Neuronal stem cell (in vitro differentiated cells): ENCODE measurements at regions not wholly inside any gene's neighbourhood (a gene's known extent, or its start where the extent isn't known, plus 50 kb on each side); places are given as distances from the start of the nearest gene placed in this dataset.
A peak's percentile ranks its signal among the peaks of the same experiment; 100 is the strongest.

ENCODE experiments used
- DNase-seq: peaks from one replicate; pipeline ENCODE4 v3.0.0-alpha.2; 2013; ENCODE audit warnings: low spot score
- H2AFZ ChIP-seq: one replicate; pipeline ENCODE4 v1.6.1; 2013; ENCODE audit warnings: mild to moderate bottlenecking, low read length, inconsistent platforms
- H2AK5ac ChIP-seq: 2 replicates; pipeline ENCODE4 v1.6.1; 2013; ENCODE audit warnings: low read depth, mild to moderate bottlenecking, inconsistent platforms, low read length, moderate library complexity, mixed read lengths
- H2BK120ac ChIP-seq: 2 replicates; pipeline ENCODE4 v1.6.1; 2013; ENCODE audit warnings: low read depth, mild to moderate bottlenecking, inconsistent platforms, low read length, moderate library complexity, mixed read lengths
- H2BK12ac ChIP-seq: one replicate; pipeline ENCODE4 v1.6.1; 2013; ENCODE audit warnings: low read length, inconsistent platforms
- H2BK15ac ChIP-seq: 2 replicates; pipeline ENCODE4 v1.6.1; 2013; ENCODE audit warnings: mild to moderate bottlenecking, low read length, inconsistent platforms, mixed read lengths
- H2BK5ac ChIP-seq: one replicate; pipeline ENCODE4 v1.6.1; 2013; ENCODE audit warnings: inconsistent platforms, mild to moderate bottlenecking, low read length, moderate library complexity
- H3K14ac ChIP-seq: one replicate; pipeline ENCODE4 v1.6.1; 2013; ENCODE audit warnings: low read length, inconsistent platforms
- H3K18ac ChIP-seq: 2 replicates; pipeline ENCODE4 v1.6.1; 2013; ENCODE audit warnings: low read length, inconsistent platforms
- H3K23ac ChIP-seq: 2 replicates; pipeline ENCODE4 v1.6.1; 2013; ENCODE audit warnings: low read depth, mild to moderate bottlenecking, mixed read lengths, low read length, inconsistent platforms; ENCODE audit not compliant: poor library complexity
- H3K27ac ChIP-seq: replicated peaks from 3 replicates; pipeline ENCODE4 v1.5.1; 2013; ENCODE audit warnings: low read length, inconsistent platforms
- H3K27me3 ChIP-seq, 3 experiments: 2 replicates each; pipeline ENCODE4 v1.6.1; 2013; ENCODE audit warnings: low read length in 3 of 3, mild to moderate bottlenecking in 2 of 3, inconsistent platforms in 1 of 3, low read depth in 1 of 3, mixed read lengths in 1 of 3, moderate library complexity in 1 of 3; ENCODE audit not compliant: control insufficient read depth in 3 of 3, insufficient read depth in 3 of 3
- H3K36me3 ChIP-seq, 2 donors: replicated peaks in 1 of 2; 2 replicates each; pipeline ENCODE4 v1.6.1; 2013; ENCODE audit warnings: low read length in 2 of 2; ENCODE audit not compliant: control insufficient read depth in 2 of 2, insufficient read depth in 2 of 2
- H3K4ac ChIP-seq: 2 replicates; pipeline ENCODE4 v1.6.1; 2013; ENCODE audit warnings: inconsistent platforms, mild to moderate bottlenecking, low read length, moderate library complexity
- H3K4me1 ChIP-seq, 2 donors: 1 replicate in 1 of 2; 2 replicates in 1 of 2; pipeline ENCODE4 v1.6.1; 2013; ENCODE audit warnings: low read length in 2 of 2, low read depth in 1 of 2; ENCODE audit not compliant: control insufficient read depth in 2 of 2, insufficient read depth in 1 of 2
- H3K4me2 ChIP-seq: one replicate; pipeline ENCODE4 v1.6.1; 2013; ENCODE audit warnings: mild to moderate bottlenecking, low read length, inconsistent platforms; ENCODE audit not compliant: insufficient read depth, poor library complexity, severe bottlenecking
- H3K4me3 ChIP-seq, 2 donors: 2 replicates each; pipeline ENCODE4 v1.5.1; 2013; ENCODE audit warnings: low read length in 2 of 2, mild to moderate bottlenecking in 2 of 2, inconsistent platforms in 1 of 2, moderate library complexity in 1 of 2
- H3K79me1 ChIP-seq: one replicate; pipeline ENCODE4 v1.6.1; 2013; ENCODE audit warnings: low read depth, mild to moderate bottlenecking, inconsistent platforms, low read length, moderate library complexity
- H3K9ac ChIP-seq: one replicate; pipeline ENCODE4 v1.6.1; 2013; ENCODE audit warnings: mild to moderate bottlenecking, low read depth, low read length, inconsistent platforms; ENCODE audit not compliant: poor library complexity
- H3K9me3 ChIP-seq, 2 donors: replicated peaks in 1 of 2; 2 replicates each; pipeline versions ENCODE3 to v1.6.1; 2013; ENCODE audit warnings: low read length in 2 of 2, mild to moderate bottlenecking in 2 of 2, inconsistent platforms in 1 of 2, low read depth in 1 of 2, mixed read lengths in 1 of 2, moderate library complexity in 1 of 2; ENCODE audit not compliant: control insufficient read depth in 2 of 2, insufficient read depth in 1 of 2
- H4K8ac ChIP-seq: one replicate; pipeline ENCODE4 v1.6.1; 2013; ENCODE audit warnings: low read depth, mild to moderate bottlenecking, inconsistent platforms, low read length, moderate library complexity
- H4K91ac ChIP-seq: one replicate; pipeline ENCODE4 v1.6.1; 2013; ENCODE audit warnings: low read length, low read depth, mild to moderate bottlenecking, inconsistent platforms; ENCODE audit not compliant: poor library complexity
- WGBS, 2 donors: extraction: QIAGEN DNeasy Blood & Tissue Kit; methylation state at CpG; one replicate each; pipeline ENCODE4 v1.1.7; 2013; ENCODE audit warnings: missing lambda C conversion rate in 2 of 2, mixed read lengths in 1 of 2; ENCODE audit not compliant: insufficient read length in 2 of 2, insufficient replicate concordance in 1 of 2; ENCODE audit errors: extremely low coverage in 2 of 2; 5-methylcytosine and 5-hydroxymethylcytosine counted together

DNA sequence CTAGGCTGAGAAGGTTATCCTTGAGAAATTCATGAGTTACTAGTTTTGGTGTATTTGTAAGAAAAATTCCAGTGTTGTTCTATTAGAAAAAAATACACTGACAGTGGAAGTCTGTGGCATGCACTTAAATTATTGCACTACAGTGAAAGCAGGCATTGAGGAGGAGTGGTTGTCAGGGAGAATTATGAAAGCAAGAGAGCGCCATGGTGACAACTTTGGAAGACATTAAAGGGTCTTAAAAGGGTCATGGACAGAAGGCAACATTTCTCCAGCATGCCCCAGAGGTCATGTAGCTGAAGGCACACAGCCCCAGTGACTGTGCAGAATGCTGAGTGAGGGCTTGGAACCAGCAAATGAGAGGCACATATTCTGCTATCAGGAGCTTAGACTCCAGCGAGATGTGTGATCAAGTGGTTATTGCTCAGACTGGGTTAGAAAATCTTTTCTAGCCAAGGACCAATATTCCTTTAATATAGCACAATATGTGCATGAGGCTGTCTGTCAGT is 292.7 kb downstream of the OLFM4 start:
- no peak for DNase-seq
- Histone ChIP-seq H2BK15ac (no peak overlapping the region), H3K14ac (no peak overlapping the region), H4K8ac (no peak overlapping the region), H3K27ac (no peak overlapping the region), H3K4me2 (no peak overlapping the region), H2BK5ac (no peak overlapping the region), H3K9me3 (no peaks in the 10 kb centered on the region), H3K27me3 (no peaks in the 10 kb centered on the region), H3K79me1 (no peaks in the 10 kb centered on the region), H4K91ac (no peak overlapping the region), H2AFZ (peak overlapping the region; percentile 0), H2BK12ac (no peak overlapping the region), H3K36me3 (no peaks in the 10 kb centered on the region), H3K4ac (no peak overlapping the region), H2BK120ac (no peak overlapping the region), H3K18ac (no peak overlapping the region), H3K9ac (no peak overlapping the region), H3K23ac (no peak overlapping the region), H2AK5ac (no peak overlapping the region), H3K4me1 (peaks cover 0 to 19% of the 10 kb centered on the region in 2 donors), H3K4me3 (no peak overlapping the region)
- no CpG with 5 or more reads among the region's 2 CpGs for WGBS, 2 donors

DNA sequence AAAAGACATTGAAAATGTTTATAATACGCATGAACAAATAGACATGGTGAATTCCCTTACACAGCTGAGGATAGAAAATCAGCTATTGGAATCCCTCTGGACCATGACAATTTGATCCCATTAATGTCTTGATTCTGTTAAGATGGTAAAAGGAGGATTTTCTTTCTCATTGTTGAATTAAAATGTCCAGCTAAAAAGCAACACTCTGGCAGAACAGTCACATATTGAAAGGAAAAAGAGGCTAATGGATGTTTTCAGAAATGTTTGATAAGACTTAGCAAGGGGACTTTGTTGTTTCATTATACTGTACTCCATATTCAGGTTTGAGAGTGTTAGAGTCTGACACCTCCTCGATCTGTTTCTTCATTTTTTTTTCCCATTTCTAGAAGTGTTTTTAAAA is 296.0 kb downstream of the OLFM4 start:
- Histone ChIP-seq H3K14ac (no peak overlapping the region), H2BK12ac (no peak overlapping the region), H3K9ac (no peak overlapping the region), H4K8ac (no peak overlapping the region), H4K91ac (no peak overlapping the region), H3K27ac (no peak overlapping the region), H2BK120ac (no peak overlapping the region), H3K23ac (no peak overlapping the region), H3K79me1 (no peaks in the 10 kb centered on the region), H2AFZ (no peak overlapping the region), H3K9me3 (no peaks in the 10 kb centered on the region), H3K4me2 (no peak overlapping the region), H3K4ac (no peak overlapping the region), H2AK5ac (no peak overlapping the region), H3K4me3 (no peak overlapping the region), H3K4me1 (peaks cover 0 to 19% of the 10 kb centered on the region in 2 donors), H3K18ac (no peak overlapping the region), H2BK5ac (no peak overlapping the region), H2BK15ac (no peak overlapping the region), H3K27me3 (no peaks in the 10 kb centered on the region), H3K36me3 (no peaks in the 10 kb centered on the region)
- no peak for DNase-seq
- no CpG with 5 or more reads among the region's 2 CpGs for WGBS, 2 donors

DNA sequence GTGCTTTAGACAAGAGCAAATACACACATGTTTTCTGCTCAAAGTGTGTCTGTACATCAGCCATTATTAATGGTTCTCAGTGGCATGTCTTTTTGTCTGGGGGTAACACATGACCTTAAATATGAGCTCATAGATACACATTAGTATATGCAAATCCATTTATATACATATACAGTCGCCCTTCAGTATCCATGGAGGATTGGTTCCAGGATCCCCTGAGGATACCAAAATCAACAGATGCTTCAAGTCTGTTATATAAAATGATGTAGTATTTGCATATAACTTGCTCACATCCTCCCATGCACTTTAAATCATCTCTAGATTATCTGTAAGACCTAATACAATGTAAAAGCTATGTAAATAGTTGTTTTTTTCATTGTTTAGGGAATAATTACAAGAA is 298.1 kb downstream of the OLFM4 start:
- DNase-seq: no peak
- Histone ChIP-seq H3K4me1 (peaks cover 0 to 3% of the 10 kb centered on the region in 2 donors), H2BK12ac (no peak overlapping the region)

DNA sequence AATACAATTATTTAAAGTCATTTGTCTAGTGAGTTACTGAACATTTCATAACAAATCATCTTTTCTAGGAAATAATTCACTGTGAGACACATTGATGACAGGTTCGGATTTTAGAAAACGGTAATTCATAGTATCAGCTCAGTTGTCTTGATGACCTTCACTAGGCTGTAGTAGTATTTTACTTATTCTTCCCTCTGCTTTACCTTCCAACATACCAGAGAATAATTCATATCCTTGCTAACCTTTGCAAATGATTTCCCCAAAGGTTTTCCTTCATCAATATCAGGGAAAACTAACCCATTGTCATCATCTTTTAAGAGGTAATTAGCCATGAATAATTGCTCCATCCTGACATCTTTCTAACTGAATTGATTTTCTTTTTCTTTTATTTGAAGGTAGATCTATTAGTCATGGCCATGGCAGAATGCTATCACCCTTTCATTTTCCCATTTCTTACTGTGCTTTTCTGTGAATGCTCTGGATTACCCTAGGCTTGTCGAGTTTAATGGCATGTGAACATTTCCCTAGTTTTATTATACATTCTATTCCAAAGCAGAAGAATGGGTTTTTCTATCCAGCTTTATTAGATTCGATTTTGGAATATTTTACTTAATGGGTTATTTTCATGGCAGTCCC is 299.2 kb downstream of the OLFM4 start:
- no peak overlapping the region for H4K8ac ChIP-seq
- H2BK12ac ChIP-seq: no peak overlapping the region
- no peak overlapping the region for H2BK5ac ChIP-seq
- no peak for DNase-seq
- H3K9me3 ChIP-seq: no peaks in the 10 kb centered on the region
- no peak overlapping the region for H3K4me2 ChIP-seq
- no peak overlapping the region for H3K27ac ChIP-seq
- no peak overlapping the region for H3K14ac ChIP-seq
- H3K4me3 ChIP-seq: no peak overlapping the region
- H2AK5ac ChIP-seq: no peak overlapping the region
- H3K4me1 ChIP-seq: no peaks in the 10 kb centered on the region
- H3K4ac ChIP-seq: no peak overlapping the region
- H3K9ac ChIP-seq: no peak overlapping the region
- H3K36me3 ChIP-seq: no peaks in the 10 kb centered on the region
- H3K18ac ChIP-seq: no peak overlapping the region
- WGBS, 2 donors: no CpG with 5 or more reads among the region's 4 CpGs
- H2BK120ac ChIP-seq: no peak overlapping the region
- H2AFZ ChIP-seq: no peak overlapping the region
- no peaks in the 10 kb centered on the region for H3K27me3 ChIP-seq
- no peak overlapping the region for H2BK15ac ChIP-seq
- H3K23ac ChIP-seq: no peak overlapping the region
- H4K91ac ChIP-seq: no peak overlapping the region
- no peaks in the 10 kb centered on the region for H3K79me1 ChIP-seq

More for the DNA sequence above, 298.1 kb downstream of the OLFM4 start:
- H2BK15ac ChIP-seq: no peak overlapping the region
- H3K4me3 ChIP-seq: no peak overlapping the region
- no peak overlapping the region for H3K18ac ChIP-seq
- H3K9ac ChIP-seq: no peak overlapping the region
- no peak overlapping the region for H2BK120ac ChIP-seq
- no peak overlapping the region for H4K91ac ChIP-seq
- H3K79me1 ChIP-seq: no peaks in the 10 kb centered on the region
- H3K23ac ChIP-seq: no peak overlapping the region
- no peak overlapping the region for H2AK5ac ChIP-seq
- no peak overlapping the region for H2BK5ac ChIP-seq
- H3K4me2 ChIP-seq: no peak overlapping the region
- no peak overlapping the region for H3K4ac ChIP-seq
- no peak overlapping the region for H3K27ac ChIP-seq
- H3K9me3 ChIP-seq: no peaks in the 10 kb centered on the region
- no peak overlapping the region for H3K14ac ChIP-seq
- H4K8ac ChIP-seq: no peak overlapping the region
- H2AFZ ChIP-seq: no peak overlapping the region
- H3K36me3 ChIP-seq: no peaks in the 10 kb centered on the region
- WGBS, 2 donors: no CpG with 5 or more reads among the region's 1 CpG
- no peaks in the 10 kb centered on the region for H3K27me3 ChIP-seq
